ENCODE measurements at regions not wholly inside any gene's neighbourhood (a gene's known extent, or its start where the extent isn't known, plus 50 kb on each side); places are given as distances from the start of the nearest gene placed in this dataset.

DNA sequence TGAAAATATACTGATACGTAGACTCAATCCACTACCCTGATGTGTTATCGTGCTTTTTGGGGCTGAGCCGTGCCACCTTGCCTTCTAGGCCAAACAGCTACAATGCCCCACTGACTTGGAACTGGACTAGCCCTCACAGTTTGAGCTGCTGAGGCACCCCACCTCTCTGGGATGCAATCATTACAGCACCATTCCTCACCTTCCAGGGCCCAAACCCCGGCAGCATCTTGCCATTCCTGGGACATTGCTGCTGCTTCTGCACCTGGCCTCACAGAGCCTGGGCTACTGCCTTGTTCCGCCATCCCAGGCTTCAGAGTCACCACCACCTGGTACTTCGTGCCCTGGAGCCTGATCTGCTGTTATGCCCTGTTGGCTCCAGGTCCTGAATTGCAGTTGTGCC is 89.5 kb upstream of the SNCAIP start:
- H3K4me2 ChIP-seq (ENCODE audit: low read length): no peak overlapping the region
- ATAC-seq: no peak

More for the DNA sequence above, 89.5 kb upstream of the SNCAIP start:
- H3K4me1 ChIP-seq (ENCODE audit: control insufficient read depth in 1 of 2, insufficient read depth in 2 of 2, low read length in 2 of 2): no peaks in the 10 kb centered on the region
- H3K27me3 ChIP-seq (ENCODE audit: insufficient read depth, low read length): no peaks in the 10 kb centered on the region
- CTCF ChIA-PET: no interaction called here
- H3K9me2 ChIP-seq (ENCODE audit: insufficient read depth): no peaks in the 10 kb centered on the region
- no peak overlapping the region for H3K4me3 ChIP-seq (replicated peaks in 1 of 2; ENCODE audit: low read depth in 1 of 2, low read length in 2 of 2)
- DNase-seq (ENCODE audit: low read depth, low spot score): no peak
- H2AFZ ChIP-seq (ENCODE audit: low read depth, low read length, poor library complexity, severe bottlenecking): no peak overlapping the region
- no peak for TF ChIP-seq ZNF274 (IDR thresholded peaks at IDR 0.05; ENCODE audit: low read depth, low read length)
- no peak for TF ChIP-seq ELF1 (IDR thresholded peaks at IDR 0.05; ENCODE audit: borderline replicate concordance, low read depth)
- TF ChIP-seq EGR1 (IDR thresholded peaks at IDR 0.05; ENCODE audit: low read depth): no peak
- TF ChIP-seq, protein P1, sequence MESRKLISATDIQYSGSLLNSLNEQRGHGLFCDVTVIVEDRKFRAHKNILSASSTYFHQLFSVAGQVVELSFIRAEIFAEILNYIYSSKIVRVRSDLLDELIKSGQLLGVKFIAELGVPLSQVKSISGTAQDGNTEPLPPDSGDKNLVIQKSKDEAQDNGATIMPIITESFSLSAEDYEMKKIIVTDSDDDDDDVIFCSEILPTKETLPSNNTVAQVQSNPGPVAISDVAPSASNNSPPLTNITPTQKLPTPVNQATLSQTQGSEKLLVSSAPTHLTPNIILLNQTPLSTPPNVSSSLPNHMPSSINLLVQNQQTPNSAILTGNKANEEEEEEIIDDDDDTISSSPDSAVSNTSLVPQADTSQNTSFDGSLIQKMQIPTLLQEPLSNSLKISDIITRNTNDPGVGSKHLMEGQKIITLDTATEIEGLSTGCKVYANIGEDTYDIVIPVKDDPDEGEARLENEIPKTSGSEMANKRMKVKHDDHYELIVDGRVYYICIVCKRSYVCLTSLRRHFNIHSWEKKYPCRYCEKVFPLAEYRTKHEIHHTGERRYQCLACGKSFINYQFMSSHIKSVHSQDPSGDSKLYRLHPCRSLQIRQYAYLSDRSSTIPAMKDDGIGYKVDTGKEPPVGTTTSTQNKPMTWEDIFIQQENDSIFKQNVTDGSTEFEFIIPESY (IDR thresholded peaks at IDR 0.05; ENCODE audit: extremely low read depth, insufficient replicate concordance, low read length): no peak
- no peak for TF ChIP-seq CBX3 (IDR thresholded peaks at IDR 0.05; ENCODE audit: low read depth)
- TF ChIP-seq, protein P2, sequence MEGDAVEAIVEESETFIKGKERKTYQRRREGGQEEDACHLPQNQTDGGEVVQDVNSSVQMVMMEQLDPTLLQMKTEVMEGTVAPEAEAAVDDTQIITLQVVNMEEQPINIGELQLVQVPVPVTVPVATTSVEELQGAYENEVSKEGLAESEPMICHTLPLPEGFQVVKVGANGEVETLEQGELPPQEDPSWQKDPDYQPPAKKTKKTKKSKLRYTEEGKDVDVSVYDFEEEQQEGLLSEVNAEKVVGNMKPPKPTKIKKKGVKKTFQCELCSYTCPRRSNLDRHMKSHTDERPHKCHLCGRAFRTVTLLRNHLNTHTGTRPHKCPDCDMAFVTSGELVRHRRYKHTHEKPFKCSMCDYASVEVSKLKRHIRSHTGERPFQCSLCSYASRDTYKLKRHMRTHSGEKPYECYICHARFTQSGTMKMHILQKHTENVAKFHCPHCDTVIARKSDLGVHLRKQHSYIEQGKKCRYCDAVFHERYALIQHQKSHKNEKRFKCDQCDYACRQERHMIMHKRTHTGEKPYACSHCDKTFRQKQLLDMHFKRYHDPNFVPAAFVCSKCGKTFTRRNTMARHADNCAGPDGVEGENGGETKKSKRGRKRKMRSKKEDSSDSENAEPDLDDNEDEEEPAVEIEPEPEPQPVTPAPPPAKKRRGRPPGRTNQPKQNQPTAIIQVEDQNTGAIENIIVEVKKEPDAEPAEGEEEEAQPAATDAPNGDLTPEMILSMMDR (IDR thresholded peaks at IDR 0.05 in 2 of 3, conservative IDR thresholded peaks at IDR 0.05 in 1 of 3; ENCODE audit: borderline replicate concordance in 1 of 3, insufficient read depth in 1 of 3, low read depth in 2 of 3, low read length in 2 of 3): no peak
- no peak for TF ChIP-seq RAD21 (IDR thresholded peaks at IDR 0.05; ENCODE audit: low read depth)
- TF ChIP-seq, protein P3, sequence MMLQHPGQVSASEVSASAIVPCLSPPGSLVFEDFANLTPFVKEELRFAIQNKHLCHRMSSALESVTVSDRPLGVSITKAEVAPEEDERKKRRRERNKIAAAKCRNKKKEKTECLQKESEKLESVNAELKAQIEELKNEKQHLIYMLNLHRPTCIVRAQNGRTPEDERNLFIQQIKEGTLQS (IDR thresholded peaks at IDR 0.05): no peak
- TF ChIP-seq SRF (IDR thresholded peaks at IDR 0.05; ENCODE audit: low read depth): no peak
- POLR2A ChIA-PET: no interaction called here
- intact Hi-C loops (cut with micrococcal nuclease): no loop called here
- no peaks in the 10 kb centered on the region for H4K20me1 ChIP-seq (ENCODE audit: insufficient read depth)
- RAD21 ChIA-PET (ENCODE audit: low non-redundant PET in 1 of 2, low total read pairs in 2 of 2, uncharacterized antibody in 2 of 2, unreplicated experiment in 2 of 2): no interaction called here
- H3K79me2 ChIP-seq (ENCODE audit: insufficient read depth, low read length): no peaks in the 10 kb centered on the region
- no peak overlapping the region for H3K27ac ChIP-seq (ENCODE audit: low read depth, low read length)
- no TSS peak for BruUV-seq (replicated peaks)
- H3K9ac ChIP-seq (ENCODE audit: low read length): no peak overlapping the region
- no peaks in the 10 kb centered on the region for H3K9me3 ChIP-seq (ENCODE audit: control insufficient read depth in 1 of 2, insufficient read depth in 1 of 2, low read depth in 1 of 2, low read length in 2 of 2)
- no peaks in the 10 kb centered on the region for H3K36me3 ChIP-seq (ENCODE audit: control insufficient read depth in 1 of 2, insufficient read depth in 2 of 2, low read length in 2 of 2)

All from HCT116 (cell line).